Astrocyte (in vitro differentiated cells and primary cell): ENCODE measurements at regions not wholly inside any gene's neighbourhood (a gene's known extent, or its start where the extent isn't known, plus 50 kb on each side); places are given as distances from the start of the nearest gene placed in this dataset.

Experiments
- EZH2 ChIP-seq: IDR thresholded peaks from 2 replicates; pipeline ENCODE4 v1.6.1; 2012; ENCODE audit warnings: mild to moderate bottlenecking, low read length, inconsistent platforms; ENCODE audit not compliant: insufficient read depth
- TF ChIP-seq, protein P1 (sequence below): IDR thresholded peaks from 2 replicates; pipeline ENCODE4 v1.5.1; 2011; ENCODE audit warnings: low read depth, mild to moderate bottlenecking, inconsistent platforms, low read length, moderate library complexity; ENCODE audit not compliant: insufficient read depth

DNA sequence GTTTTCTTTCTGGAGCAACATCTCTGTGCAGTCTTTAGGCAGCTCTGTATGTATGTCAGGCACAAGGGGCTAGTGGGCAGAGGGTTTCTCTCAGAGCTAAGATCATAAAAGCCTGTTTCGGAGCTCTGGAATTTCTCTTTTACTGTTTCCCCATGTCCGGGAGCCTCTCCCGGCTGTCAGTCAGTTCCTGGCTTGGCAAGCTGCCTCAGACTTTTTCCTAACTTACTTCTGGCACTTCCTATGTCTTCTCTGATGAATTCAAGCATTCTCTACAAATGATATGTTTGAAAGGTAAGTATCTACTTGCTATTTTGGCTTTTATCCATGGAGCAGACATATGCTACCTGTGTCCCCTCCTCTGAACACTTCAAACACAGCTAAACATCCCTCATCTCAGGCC, 129.3 kb upstream of the PGRMC2 start:
- TF ChIP-seq, protein P1, sequence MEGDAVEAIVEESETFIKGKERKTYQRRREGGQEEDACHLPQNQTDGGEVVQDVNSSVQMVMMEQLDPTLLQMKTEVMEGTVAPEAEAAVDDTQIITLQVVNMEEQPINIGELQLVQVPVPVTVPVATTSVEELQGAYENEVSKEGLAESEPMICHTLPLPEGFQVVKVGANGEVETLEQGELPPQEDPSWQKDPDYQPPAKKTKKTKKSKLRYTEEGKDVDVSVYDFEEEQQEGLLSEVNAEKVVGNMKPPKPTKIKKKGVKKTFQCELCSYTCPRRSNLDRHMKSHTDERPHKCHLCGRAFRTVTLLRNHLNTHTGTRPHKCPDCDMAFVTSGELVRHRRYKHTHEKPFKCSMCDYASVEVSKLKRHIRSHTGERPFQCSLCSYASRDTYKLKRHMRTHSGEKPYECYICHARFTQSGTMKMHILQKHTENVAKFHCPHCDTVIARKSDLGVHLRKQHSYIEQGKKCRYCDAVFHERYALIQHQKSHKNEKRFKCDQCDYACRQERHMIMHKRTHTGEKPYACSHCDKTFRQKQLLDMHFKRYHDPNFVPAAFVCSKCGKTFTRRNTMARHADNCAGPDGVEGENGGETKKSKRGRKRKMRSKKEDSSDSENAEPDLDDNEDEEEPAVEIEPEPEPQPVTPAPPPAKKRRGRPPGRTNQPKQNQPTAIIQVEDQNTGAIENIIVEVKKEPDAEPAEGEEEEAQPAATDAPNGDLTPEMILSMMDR: no peak
- TF ChIP-seq EZH2: no peak
